HUDEP-2 (cell line): ENCODE measurements at regions not wholly inside any gene's neighbourhood (a gene's known extent, or its start where the extent isn't known, plus 50 kb on each side); places are given as distances from the start of the nearest gene placed in this dataset.

Experiments used
- DNase-seq, 76 experiments: peaks; one replicate each; lab custom pipeline; 2025; ENCODE audit not compliant: unreplicated experiment in 76 of 76; lab: John Stamatoyannopoulos, UW

DNA sequence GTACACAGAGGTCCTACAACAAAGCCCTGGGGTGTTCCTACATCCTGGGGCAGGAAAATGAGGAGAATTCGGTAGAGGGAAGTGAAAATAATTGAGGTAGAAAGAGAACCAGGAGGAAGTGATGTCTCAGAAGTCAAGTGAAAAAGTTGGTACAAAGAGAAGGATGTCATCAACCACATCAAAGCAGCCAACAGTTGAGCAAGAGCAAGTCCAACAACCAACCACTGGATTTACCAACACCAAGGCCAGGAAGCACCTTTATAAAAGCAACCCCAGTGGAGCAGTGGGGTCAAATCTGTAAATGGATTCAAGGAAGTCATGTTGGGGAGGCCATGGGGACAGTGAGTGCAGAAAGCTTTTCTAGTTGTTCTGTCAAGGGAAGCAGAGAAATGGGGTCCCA is 360.4 kb downstream of the ZNF516 start:
- no peak for DNase-seq

DNA sequence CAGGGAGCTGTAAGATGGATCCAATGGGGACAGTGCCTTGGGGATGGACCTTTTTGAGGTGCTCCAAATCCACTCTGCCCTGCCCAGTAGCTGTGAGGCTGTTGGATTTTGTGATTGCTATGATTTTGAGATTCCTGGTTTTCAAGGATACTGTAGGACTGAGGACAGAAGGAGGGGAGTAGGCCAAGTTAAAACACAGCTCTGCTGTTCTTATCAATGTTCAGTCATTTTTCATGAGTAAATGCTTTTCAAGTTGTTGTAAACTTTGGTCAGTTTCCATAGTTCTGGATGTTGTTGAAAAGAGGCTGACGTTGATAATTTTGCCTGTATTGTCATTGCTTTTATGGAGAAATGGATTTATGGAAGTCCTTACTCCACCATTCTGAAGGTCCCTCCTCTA is 361.2 kb downstream of the ZNF516 start:
- no peak for DNase-seq

DNA sequence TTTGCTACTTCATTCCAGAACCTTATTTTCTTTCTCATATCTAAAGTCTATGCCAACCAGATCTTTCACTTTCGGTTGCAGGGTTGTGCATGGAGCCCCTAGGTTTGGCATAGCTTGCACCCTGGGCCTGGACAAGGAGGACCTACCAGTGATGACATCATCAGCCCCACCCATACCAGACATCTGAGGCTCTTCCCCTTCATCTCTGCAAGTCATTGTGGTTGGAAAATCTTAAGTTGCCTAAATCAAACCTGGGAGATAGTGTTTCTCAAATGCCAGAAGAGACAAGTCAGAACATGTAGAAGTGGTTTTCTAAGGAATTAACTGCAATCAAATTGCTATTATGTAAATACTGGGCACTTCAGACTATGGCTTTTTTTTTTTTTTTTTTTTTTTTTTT is 363.3 kb downstream of the ZNF516 start:
- DNase-seq, result peak in 2 of 76 experiments; percentile 11 to 15

DNA sequence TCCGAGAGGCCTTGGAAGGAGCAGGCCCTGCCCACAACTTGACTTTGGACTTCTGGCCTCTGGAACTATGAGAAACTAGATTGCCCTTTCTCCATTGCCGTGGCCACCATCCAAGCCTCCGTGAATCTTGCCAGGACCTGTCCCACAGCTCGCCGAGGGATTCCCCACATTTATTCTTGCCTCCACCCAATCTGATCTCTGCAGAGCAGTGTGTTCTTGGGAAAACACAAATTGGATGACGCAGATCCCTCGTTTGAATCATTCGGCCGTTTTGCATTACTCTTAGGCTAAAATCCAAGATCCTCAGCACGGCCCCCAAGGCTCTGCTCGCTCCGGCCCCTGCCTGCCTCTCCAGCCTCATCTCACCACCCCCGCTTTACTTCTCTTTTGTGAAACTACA is 364.2 kb downstream of the ZNF516 start:
- no peak for DNase-seq

DNA sequence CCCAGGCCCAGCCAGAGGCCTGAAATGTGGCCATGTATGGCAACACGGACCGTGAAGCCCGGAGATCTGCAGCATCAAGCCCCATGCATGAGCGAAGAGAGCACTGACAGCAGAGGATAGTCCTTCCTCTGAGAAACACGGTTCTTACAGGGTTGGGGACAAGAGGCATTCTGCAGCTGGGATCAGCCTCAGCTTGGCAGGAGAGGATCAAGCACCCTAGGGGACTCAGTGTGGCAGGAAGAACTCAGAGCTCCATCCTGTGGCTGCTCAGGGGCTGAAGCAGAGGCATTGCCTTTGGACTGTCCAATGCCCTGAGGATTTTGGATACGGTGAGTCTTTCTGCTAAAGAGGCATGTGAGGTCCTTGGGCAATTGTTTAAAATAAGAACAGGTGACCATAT is 368.7 kb downstream of the ZNF516 start:
- no peak for DNase-seq

DNA sequence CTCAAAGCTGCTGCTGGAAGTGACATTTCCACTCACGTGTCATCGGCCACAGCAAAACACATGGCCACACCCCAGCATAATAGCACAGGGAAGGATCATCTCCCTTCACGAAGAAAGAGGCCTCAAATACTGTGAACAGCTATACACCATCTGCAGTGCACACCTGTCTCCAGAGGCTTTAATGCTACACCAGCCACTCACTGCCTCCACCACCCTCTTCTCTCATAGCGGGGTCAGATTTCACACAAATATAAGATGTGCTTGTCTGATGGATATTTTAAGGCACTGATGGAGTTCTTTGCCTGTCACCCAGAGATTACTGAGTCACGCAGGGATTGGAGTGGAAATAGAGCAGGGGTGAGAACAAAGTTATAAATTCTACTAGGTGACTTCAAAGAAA is 374.0 kb downstream of the ZNF516 start:
- DNase-seq, result no peak

DNA sequence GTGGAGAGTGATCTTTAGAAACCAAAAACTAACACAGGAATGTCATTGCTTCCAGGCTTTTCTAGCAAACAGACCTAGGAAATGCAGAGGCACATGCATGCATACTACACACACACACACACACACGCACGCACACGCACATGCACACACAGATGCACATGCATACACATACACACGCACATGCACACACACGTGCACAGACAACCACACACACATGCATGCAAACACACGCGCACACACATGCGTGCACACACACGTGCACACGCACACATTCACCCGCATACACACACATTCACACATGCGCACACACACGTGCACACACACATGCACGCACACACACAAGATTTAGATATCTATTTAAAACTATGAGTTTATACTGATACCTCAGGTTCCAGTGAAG is 379.5 kb downstream of the ZNF516 start:
- no peak for DNase-seq

DNA sequence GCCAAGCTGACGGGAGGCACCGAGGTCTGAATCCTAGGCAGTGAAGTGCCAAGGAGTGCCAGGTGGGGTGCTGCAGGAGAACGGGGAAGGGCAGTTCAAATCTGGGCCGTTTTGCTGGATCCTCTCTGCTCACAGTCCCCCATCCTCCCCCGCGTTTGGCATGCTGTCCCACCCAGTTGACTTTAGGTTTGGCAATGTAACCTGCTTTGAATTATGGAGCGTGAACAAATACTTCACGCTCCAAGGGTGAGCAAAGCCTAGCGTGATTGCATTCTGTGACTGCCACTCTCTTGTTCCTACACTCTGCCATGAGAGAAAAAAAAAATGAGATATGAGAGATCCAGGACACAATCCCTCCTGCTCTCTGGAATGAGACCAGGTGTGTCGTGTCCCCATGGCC is 381.9 kb downstream of the ZNF516 start:
- DNase-seq, result no peak

DNA sequence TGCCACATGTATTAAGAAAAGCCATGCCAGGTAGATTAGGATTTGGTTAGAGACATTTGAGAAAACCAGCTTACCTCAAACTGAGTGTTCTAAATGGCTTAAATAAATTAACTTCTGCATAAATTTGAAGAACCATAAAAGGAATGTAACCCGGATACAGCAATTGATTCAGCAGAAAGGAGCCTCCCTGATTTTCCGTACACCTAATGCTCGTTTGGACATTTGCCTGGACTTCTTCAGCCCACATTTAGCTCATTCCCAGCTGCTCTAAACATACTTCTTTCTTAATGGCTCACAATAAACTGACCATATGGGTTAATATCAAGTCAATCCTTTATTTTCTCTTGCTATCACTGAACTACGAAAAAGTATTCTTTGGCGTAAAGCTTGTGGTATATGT is 392.4 kb downstream of the ZNF516 start:
- DNase-seq, result no peak

DNA sequence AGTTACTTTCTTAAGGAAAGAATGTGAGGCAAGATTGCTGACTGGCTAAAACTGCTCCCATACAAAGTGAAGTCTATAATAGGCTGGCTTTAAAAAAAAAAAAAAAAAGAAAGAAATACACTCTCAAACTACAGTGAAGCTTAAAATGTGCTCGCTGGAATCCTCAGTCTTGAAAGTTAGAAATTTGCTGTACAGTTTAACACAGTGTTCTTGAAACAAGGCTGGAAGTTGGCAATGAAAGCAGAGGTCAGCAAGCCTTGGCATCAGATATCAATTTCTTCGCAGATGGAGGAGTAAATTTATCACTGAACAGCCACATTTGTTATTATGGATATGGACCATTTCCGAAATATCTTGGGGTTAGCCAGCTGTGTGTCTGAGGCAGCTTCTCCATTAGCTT is 392.9 kb downstream of the ZNF516 start:
- no peak for DNase-seq

DNA sequence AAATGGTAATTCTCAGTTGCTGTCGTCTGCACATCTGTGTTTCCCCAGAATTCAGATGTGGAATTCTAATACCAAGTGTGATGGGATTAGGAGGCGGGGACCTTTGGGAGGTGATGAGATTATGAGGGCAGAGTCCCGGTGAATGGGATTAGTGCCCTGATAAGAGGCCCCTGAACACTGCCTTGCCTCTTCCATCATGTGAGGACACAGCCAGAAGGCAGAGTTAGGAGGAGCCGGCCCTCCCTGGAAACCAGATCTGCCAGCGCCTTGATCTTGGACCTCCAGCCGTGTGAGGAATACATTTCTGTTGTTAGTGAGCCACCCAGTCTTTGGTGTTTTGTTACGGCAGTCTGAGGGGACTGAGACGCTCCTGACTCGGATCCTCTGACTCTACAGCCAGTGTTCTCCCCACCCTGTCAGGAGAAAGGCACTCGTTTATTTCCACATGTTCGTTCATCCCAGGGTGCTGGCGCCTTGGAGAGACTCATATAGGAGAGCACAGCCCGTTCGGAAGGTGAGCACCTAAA is 395.0 kb downstream of the ZNF516 start:
- no peak for DNase-seq

DNA sequence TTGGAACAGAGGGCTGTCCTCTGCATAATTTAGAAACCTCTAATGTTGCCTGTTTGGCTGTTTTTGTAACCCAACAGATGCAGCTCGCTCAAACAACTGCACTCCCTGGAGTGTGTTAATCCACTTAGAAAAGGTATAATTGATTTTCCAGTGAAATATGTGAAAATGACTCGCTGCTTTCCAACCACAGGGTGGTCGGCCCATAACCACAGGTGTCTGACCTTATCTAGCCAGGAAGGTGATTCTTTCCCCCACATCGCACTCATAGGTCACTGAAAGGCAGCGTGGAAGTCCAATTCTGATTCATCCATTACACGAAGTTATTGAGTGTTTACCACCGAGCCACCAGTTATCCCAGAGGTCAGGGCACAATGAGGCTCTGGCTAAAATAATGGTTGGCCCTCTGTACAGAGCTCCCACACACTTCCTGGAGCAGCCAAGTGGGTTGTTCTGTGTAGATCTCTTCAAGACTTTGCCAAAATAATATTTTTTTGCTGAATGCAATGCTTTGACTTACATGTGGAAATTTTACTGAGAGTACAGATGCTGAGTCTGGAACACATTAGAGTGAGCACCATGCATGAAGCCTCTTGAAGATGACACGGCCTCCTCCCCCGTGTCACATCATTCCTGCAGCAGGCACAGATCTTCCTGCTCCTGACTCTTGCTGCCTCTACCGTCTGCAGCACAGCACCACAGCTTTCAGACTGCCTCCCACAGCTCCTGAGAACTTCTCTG is 396.2 kb downstream of the ZNF516 start:
- no peak for DNase-seq

DNA sequence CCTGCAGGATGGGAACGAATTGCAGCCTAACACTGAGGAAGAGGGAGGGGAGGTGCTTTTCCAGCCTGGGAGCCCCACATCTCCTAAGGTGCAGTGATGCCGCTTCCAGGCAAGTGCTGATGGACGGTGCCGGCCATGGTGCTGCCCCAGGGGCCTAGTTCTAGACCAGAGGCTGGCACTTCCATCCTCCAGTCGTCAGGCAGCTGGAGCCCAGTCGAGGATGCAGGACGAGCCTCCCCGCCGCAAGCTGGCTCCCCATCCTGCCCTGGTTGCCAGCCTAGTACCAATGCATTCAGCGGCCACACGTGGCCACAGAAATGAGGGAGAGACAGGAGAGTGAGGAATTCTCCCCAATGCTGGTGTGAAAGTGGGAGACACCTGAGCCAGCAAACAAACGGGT is 413.5 kb downstream of the ZNF516 start:
- DNase-seq, result no peak

DNA sequence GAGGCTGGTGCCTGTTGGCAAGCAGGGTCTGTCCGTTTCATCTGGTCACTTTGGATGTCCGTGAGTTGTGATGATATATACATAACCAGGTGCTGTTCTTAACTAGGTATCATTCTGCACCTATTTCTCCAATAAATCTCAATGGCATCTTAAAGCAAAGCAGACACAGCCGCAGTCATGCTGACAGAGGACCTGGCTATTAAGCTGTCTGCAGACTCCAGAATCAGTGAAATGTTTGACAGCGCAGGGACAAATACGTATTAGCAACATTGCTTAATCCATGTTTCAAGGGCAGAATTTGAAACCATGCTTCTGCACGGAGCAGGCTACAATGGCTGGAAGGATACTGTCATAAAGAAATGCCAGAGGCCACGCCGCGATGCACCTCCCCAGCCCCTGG is 414.6 kb downstream of the ZNF516 start:
- DNase-seq, result no peak

DNA sequence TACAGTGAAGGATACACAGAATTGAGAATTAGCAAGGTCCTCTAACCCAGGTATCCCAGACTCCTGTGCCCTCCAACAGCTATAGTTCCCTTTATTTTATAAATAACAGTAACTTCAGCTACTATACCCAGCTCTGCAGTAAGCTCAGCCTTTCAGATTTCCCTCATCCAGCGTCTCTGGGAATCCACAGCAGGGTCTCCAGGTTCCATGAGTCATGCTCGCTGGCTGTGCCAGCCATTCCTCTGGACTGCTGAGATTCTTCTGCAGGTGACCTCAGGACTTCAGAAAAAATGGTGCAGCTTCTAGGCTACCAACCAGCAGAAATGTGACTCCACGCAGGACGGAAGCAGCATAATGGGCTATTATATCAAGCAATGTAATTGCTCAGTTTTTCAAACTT is 419.3 kb downstream of the ZNF516 start:
- no peak for DNase-seq

DNA sequence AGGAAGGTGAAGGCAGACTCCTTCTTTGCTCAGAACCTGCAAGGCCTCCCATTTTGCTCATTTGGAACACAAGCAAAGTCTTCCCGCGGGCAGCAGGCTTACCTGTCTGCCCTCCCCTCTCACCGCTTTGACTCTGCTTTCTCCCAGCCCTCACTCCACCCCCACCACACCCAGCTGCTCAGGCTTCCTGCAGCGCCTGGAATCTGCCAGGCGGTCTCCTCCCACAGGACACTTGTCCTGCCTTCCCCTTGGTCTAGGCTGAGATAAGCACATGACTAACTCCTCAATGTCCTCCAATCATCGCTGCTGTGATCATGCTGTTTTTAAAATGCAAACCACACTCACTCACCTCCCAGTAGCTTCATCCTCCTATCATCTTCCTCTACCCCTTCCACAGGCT is 430.0 kb downstream of the ZNF516 start:
- no peak for DNase-seq

DNA sequence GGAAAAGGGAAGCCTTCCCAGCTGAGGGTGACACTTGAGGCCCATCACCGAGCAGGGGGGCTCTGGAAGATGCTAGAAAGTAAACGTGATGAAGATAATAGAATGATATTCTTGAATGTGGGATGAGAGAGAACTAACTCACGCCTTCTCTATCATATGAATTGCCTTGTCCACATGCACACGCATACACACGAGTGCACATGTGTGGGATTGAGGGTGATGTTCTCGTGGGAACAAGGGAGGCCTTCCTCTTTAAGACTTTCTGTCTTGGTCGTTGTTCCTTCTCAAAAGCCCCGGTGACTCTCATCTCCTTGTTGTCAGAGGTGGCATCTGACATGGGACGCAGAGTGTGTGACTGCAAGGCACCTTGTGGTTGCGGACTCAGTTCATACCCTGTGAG is 436.9 kb downstream of the ZNF516 start:
- DNase-seq, result no peak

DNA sequence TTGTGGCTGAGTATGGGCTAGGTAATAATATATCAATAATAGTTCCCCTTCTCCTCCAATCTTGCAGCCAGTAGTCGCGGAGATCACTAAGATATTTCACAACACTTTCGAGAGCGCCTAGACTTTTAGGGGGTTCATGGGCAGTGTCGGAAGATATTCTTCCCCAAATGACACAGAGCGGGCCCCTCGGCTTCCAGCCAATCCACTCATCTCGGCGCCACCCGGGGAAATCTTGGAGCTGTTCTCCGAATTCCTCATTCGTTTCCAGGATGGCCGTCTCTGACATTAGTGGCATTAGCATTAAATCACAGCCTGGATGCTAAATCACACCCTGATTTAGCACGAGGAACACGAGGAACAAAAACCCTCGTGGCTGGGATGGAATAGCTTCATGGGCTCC is 437.7 kb downstream of the ZNF516 start:
- no peak for DNase-seq

DNA sequence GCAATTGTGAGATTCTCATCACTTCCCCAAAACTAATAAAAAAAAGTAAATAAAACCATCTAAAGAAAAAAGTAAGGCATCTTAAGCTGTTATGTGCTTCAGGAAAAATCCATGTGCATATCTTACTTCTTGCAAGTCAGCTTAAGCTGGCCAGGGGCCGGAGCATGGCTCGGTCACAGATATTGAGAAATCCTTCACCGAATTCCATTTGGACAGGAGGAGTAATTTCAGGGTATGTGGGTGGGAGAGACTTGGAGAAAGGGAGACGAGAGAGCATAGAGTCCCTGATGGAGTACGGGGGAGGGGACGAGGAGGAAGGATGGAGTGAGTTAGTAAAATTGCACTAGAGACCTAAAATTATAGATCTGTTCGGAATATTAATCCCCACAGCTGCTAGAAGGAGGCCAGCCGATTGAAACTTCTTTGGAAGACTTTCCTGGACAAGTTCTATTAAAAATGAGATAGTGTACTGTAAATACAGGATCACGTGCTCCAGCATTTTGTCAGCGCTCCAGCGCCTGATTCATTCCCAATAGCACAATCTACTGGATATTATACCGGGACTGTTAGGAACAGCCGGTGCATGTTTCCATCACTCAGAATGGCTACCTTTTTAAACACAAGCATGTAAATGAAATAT is 438.5 kb downstream of the ZNF516 start:
- no peak for DNase-seq

DNA sequence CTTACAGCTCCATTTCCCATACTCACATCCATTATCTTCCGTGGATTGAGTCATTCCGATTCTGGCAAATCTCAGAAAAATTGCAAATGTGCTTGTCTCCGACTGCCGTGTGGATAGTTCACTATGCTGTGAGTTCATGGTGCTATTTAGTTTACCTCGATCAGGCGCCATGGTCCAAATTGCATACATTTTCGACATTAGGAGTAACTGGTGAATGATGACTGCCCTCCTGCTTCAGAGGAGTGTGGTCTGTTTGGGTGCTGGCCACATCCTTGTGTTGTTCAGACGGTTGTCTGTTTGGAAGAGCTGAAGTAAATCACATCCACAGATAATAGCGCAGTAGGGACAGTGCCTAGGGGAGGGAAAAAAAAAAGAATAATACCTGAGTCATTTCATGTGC is 439.5 kb downstream of the ZNF516 start:
- no peak for DNase-seq

DNA sequence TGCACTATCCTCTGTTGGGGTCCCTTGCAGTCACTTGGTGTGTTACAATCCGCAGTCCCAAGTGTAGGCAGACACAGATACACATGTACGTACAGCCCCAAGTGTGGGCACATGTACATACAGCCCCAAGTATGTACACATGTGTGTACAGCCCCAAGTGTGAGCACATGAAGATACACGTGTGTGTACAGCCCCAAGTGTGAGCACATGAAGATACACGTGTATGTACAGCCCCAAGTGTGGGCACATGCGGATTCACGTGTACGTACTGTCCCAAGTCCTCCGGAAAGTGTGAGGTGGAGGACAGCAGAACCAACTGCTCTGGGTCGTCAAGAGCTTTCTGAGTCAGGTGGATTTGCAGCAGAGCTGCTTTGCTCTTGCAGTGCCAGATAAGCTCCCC is 440.0 kb downstream of the ZNF516 start:
- no peak for DNase-seq

DNA sequence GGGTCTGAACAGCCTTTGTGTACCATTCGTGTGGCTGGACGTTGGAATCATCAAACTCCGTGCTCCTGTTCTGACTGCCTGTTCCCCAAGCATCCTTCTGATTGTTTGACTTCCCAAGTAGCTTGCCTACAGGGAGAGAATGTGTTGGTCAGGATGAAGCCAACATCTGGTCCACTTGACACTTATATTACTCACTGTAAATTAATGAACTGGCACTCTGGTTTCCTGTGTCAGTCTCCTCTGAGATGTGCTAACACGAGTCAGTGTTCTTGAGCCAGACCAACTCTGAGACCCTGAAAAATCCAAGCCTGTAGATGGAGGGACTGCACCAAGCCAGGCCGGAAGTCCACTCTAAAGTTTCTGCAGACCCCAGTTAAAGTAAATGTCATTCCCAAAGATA is 440.9 kb downstream of the ZNF516 start:
- DNase-seq, result no peak
